RWPE2 (cell line): ENCODE measurements at regions not wholly inside any gene's neighbourhood (a gene's known extent, or its start where the extent isn't known, plus 50 kb on each side); places are given as distances from the start of the nearest gene placed in this dataset.

Experiments
- ATAC-seq: fragments of 200-7000 bp; cut with Tn5 transposase; 3 replicates; pipeline ENCODE4 v1.9.1; 2021; ENCODE audit warnings: low read depth
- DNase-seq: peaks from one replicate; pipeline ENCODE4 v3.0.0-alpha.2; 2020; ENCODE audit warnings: low spot score
- H3K27ac ChIP-seq: fragments of 450-650 bp; 2 replicates; pipeline ENCODE4 v1.5.1; 2017; ENCODE audit warnings: mild to moderate bottlenecking; ENCODE audit not compliant: poor library complexity, severe bottlenecking
- H3K27me3 ChIP-seq: fragments of 250-450 bp; sonication (Bioruptor Pico); 2 replicates; pipeline ENCODE4 v1.5.1; 2021; ENCODE audit warnings: mild to moderate bottlenecking, moderate library complexity; ENCODE audit not compliant: insufficient read depth, poor library complexity, severe bottlenecking
- H3K36me3 ChIP-seq: fragments of 250-450 bp; sonication (Bioruptor Pico); 2 replicates; pipeline ENCODE4 v1.5.1; 2020; ENCODE audit warnings: low read depth, mild to moderate bottlenecking, moderate library complexity
- H3K4me1 ChIP-seq: fragments of 250-450 bp; sonication (Bioruptor Pico); 2 replicates; pipeline ENCODE4 v1.5.1; 2021; ENCODE audit warnings: mild to moderate bottlenecking, moderate library complexity; ENCODE audit not compliant: insufficient read depth, poor library complexity, severe bottlenecking
- H3K4me3 ChIP-seq: fragments of 250-450 bp; sonication (Bioruptor Pico); 2 replicates; pipeline ENCODE4 v1.5.1; 2021; ENCODE audit warnings: mild to moderate bottlenecking, moderate library complexity; ENCODE audit not compliant: severe bottlenecking
- H3K9me3 ChIP-seq: fragments of 250-450 bp; sonication (Bioruptor Pico); 2 replicates; pipeline ENCODE4 v1.5.1; 2021; ENCODE audit warnings: mild to moderate bottlenecking, moderate library complexity; ENCODE audit not compliant: severe bottlenecking
- CTCF ChIP-seq: fragments of 450-650 bp; IDR thresholded peaks from one replicate; pipeline ENCODE4 v1.5.1; 2017; ENCODE audit warnings: mild to moderate bottlenecking, moderate library complexity; ENCODE audit not compliant: poor library complexity, severe bottlenecking

- DNase-seq (no peak), ATAC-seq (no peak)
- Histone ChIP-seq H3K4me3 (no peak overlapping the region), H3K36me3 (no peaks in the 10 kb centered on the region), H3K9me3 (no peaks in the 10 kb centered on the region), H3K4me1 (no peaks in the 10 kb centered on the region), H3K27me3 (peaks cover 14% of the 10 kb centered on the region), H3K27ac (no peak overlapping the region)
- TF ChIP-seq CTCF, result no peak
Observed at GRCh38 chr13:91169321-91170050, 178.0 kb upstream of the MIR17HG start.

- no peaks in the 10 kb centered on the region for H3K9me3 ChIP-seq
- ATAC-seq, result no peak
- H3K27ac ChIP-seq, result no peak overlapping the region
- no peaks in the 10 kb centered on the region for H3K4me1 ChIP-seq
- TF ChIP-seq CTCF, result no peak
- peaks cover 25% of the 10 kb centered on the region for H3K27me3 ChIP-seq
- no peak for DNase-seq
- H3K4me3 ChIP-seq, result no peak overlapping the region
- H3K36me3 ChIP-seq, result no peaks in the 10 kb centered on the region
Observed at GRCh38 chr13:91172160-91172559, 175.3 kb upstream of the MIR17HG start.

- Histone ChIP-seq H3K36me3 (no peaks in the 10 kb centered on the region), H3K27me3 (peaks cover 15% of the 10 kb centered on the region), H3K9me3 (no peaks in the 10 kb centered on the region), H3K4me3 (peak overlapping the region; percentile 12), H3K27ac (no peak overlapping the region), H3K4me1 (no peaks in the 10 kb centered on the region)
- no peak for TF ChIP-seq CTCF
- ATAC-seq (peak; percentile 46; the same call in 2 of the 3 replicates), DNase-seq (peak; percentile 54)
Observed at GRCh38 chr13:91174886-91175501, 172.5 kb upstream of the MIR17HG start.

- no peak for TF ChIP-seq CTCF
- Histone ChIP-seq H3K4me1 (no peaks in the 10 kb centered on the region), H3K36me3 (no peaks in the 10 kb centered on the region), H3K9me3 (no peaks in the 10 kb centered on the region), H3K4me3 (no peak overlapping the region), H3K27me3 (peaks cover 15% of the 10 kb centered on the region), H3K27ac (no peak overlapping the region)
- DNase-seq, result no peak
- no peak for ATAC-seq
Observed at GRCh38 chr13:91178099-91178498, 169.4 kb upstream of the MIR17HG start.

- H3K9me3 ChIP-seq, result peaks cover 2% of the 10 kb centered on the region
- no peak overlapping the region for H3K27ac ChIP-seq
- H3K27me3 ChIP-seq, result peaks cover 4% of the 10 kb centered on the region
- no peak for DNase-seq
- no peak for ATAC-seq
- no peaks in the 10 kb centered on the region for H3K36me3 ChIP-seq
- no peak for TF ChIP-seq CTCF
- no peak overlapping the region for H3K4me3 ChIP-seq
- H3K4me1 ChIP-seq, result no peaks in the 10 kb centered on the region
Observed at GRCh38 chr13:91181892-91182291, 165.6 kb upstream of the MIR17HG start.
